AG04450 (cell line): ENCODE measurements at regions not wholly inside any gene's neighbourhood (a gene's known extent, or its start where the extent isn't known, plus 50 kb on each side); places are given as distances from the start of the nearest gene placed in this dataset.
"Not testable (repeated sequence)": the region's sequence is repeated elsewhere in the genome, so short reads cannot be mapped to it uniquely, and the experiment has no call there.

Source experiments
- CTCF ChIA-PET: fragments of 300-600, 350-600 bp; formaldehyde crosslinking; extraction: SDS; loops from one replicate; lab custom pipeline; 2022; ENCODE audit warnings: antibody characterized with exemption, inconsistent platforms; lab: Charles Lee
- POLR2A ChIA-PET: fragments of 350-600 bp; formaldehyde crosslinking; extraction: SDS; loops from one replicate; lab custom pipeline; 2021; ENCODE audit warnings: antibody characterized with exemption, inconsistent platforms; lab: Yijun Ruan, JAX
- DNase-seq: peaks from one replicate; pipeline ENCODE4 v3.0.0-alpha.2; 2011; ENCODE audit warnings: low read depth, low spot score
- H3K27ac ChIP-seq: one replicate; pipeline ENCODE4 v1.5.1; 2012; ENCODE audit warnings: low read depth, low read length, control low read depth
- H3K27me3 ChIP-seq: one replicate; pipeline ENCODE4 v1.6.0; 2012; ENCODE audit warnings: low read length; ENCODE audit not compliant: control insufficient read depth, insufficient read depth
- H3K4me3 ChIP-seq: 2 replicates; pipeline ENCODE4 v1.5.1; 2011; ENCODE audit warnings: mild to moderate bottlenecking, low read depth, low read length, control low read depth
- H3K9me3 ChIP-seq: 2 replicates; pipeline ENCODE4 v1.5.1; 2012; ENCODE audit warnings: low read length; ENCODE audit not compliant: control insufficient read depth, insufficient read depth
- TF ChIP-seq, protein P1 (sequence below): IDR thresholded peaks from 2 replicates; pipeline ENCODE4 v1.5.1; 2011; ENCODE audit warnings: low read depth, low read length, control low read depth, inconsistent platforms

- CTCF ChIA-PET = interaction anchor here (0.6 to 1.4 kb wide), 2 partner anchors 26 to 1569 kb away, joined by 5 to 7 read pairs; no protein-coding TSS in a partner anchor
- Histone ChIP-seq H3K4me3 (no peak overlapping the region), H3K27me3 (no peaks in the 10 kb centered on the region), H3K9me3 (no peaks in the 10 kb centered on the region), H3K27ac (no peak overlapping the region)
- POLR2A ChIA-PET = no interaction called here
- peak; percentile 7 for DNase-seq
- TF ChIP-seq, protein P1, sequence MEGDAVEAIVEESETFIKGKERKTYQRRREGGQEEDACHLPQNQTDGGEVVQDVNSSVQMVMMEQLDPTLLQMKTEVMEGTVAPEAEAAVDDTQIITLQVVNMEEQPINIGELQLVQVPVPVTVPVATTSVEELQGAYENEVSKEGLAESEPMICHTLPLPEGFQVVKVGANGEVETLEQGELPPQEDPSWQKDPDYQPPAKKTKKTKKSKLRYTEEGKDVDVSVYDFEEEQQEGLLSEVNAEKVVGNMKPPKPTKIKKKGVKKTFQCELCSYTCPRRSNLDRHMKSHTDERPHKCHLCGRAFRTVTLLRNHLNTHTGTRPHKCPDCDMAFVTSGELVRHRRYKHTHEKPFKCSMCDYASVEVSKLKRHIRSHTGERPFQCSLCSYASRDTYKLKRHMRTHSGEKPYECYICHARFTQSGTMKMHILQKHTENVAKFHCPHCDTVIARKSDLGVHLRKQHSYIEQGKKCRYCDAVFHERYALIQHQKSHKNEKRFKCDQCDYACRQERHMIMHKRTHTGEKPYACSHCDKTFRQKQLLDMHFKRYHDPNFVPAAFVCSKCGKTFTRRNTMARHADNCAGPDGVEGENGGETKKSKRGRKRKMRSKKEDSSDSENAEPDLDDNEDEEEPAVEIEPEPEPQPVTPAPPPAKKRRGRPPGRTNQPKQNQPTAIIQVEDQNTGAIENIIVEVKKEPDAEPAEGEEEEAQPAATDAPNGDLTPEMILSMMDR = no peak
Measured at GRCh38 chr20:11178946-11179654, 505.3 kb upstream of the JAG1 start.

DNA sequence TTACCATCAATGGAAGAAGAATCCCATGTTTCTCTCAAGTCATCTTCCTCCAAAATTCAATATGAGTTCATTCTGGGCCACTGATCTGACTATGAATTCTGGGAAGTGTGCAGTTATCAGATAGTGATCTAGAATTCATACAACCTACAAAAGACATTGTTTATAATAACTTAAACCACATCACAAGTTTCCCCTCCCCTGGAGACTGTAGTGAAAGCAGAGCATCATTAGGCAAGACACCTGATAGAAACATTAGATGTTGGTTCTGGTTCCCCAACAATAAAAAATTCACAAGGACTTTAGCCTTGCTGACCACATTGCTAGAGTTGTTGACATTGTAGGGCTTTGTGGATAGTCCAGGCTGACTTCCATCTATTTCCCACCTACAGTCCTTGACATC is 506.4 kb upstream of the JAG1 start:
- ChIA-PET POLR2A (no interaction called here), CTCF (no interaction called here)
- TF ChIP-seq, protein P1 = no peak
- no peak for DNase-seq
- no peaks in the 10 kb centered on the region for H3K27me3 ChIP-seq
- H3K4me3 ChIP-seq = no peak overlapping the region
- H3K9me3 ChIP-seq = no peaks in the 10 kb centered on the region
- H3K27ac ChIP-seq = no peak overlapping the region

DNA sequence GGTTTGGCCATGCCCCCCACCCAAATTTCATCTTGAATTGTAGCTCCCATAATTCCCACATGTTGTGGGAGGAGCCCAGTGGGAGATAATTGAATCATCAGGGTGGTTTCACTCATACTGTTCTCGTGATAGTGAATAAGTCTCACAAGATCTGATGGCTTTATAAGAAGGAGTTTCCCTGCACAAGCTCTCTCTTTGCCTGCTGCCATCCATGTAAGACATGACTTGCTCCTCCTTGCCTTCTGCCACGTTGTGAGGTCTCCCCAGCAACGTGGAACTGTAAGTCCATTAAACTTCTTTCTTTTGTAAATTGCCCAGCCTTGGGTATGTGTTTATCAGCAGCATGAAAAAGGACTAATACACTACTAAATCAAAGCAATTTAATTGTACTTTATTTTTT is 507.3 kb upstream of the JAG1 start:
- H3K27ac ChIP-seq, H3K4me3 ChIP-seq, H3K9me3 ChIP-seq, CTCF ChIA-PET, H3K27me3 ChIP-seq, DNase-seq, POLR2A ChIA-PET: not testable (repeated sequence)

GRCh38 chr20:11181966-11182365 is 508.2 kb upstream of the JAG1 start:
- Histone ChIP-seq H3K27ac (no peak overlapping the region), H3K27me3 (no peaks in the 10 kb centered on the region), H3K4me3 (no peak overlapping the region), H3K9me3 (no peaks in the 10 kb centered on the region)
- TF ChIP-seq, protein P1 = no peak
- ChIA-PET CTCF (no interaction called here), POLR2A (no interaction called here)
- DNase-seq = no peak

DNA sequence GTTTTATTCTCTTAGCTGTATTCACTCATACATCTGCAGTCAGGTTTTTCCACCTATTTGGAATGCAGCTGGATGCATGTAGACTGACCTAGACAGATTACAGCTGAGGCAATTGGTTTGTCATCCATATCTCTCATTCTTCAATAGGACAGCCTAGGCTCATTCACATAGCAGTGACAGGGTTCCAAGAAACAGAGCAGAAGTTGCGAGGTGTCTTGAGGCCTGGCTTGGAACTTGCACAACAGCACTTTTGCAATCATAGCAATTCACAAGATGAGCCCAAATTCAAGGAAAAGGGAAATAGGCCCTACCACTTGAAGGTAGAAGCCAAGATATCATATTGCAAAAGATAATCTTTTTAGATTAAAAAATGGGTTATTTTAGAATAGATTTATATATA is 508.9 kb upstream of the JAG1 start:
- Histone ChIP-seq H3K27me3 (no peaks in the 10 kb centered on the region), H3K4me3 (no peak overlapping the region), H3K27ac (no peak overlapping the region), H3K9me3 (no peaks in the 10 kb centered on the region)
- ChIA-PET CTCF (no interaction called here), POLR2A (no interaction called here)
- DNase-seq = no peak
- TF ChIP-seq, protein P1 = no peak
